ENCODE measurements at regions not wholly inside any gene's neighbourhood (a gene's known extent, or its start where the extent isn't known, plus 50 kb on each side); places are given as distances from the start of the nearest gene placed in this dataset.

DNA sequence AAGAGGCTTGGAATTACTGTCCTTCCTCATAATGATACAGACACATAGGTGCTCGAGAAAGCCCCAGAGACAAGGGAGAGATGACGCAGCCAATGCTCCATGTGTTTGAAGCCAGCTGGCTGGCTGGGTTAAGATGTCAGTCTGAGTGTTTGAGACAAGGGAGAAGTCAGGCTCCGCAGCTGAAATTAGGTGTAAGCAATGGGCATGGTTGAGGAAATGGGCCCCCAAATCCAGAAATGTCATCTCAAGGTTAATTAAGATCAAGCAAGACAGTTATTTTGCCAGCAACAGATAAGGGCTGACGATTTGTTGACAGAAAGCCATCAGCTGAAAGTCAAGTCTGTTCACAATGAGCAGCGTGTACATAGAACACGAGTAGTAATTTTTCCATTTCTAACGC, 713.4 kb downstream of the IRX1 start:
- H3K27ac ChIP-seq (ENCODE audit: low read depth in 2 of 2, low read length in 2 of 2), result no peak overlapping the region
- H3K4me3 ChIP-seq (ENCODE audit: low read length in 2 of 2), result no peak overlapping the region
- no peaks in the 10 kb centered on the region for H3K36me3 ChIP-seq (ENCODE audit: control insufficient read depth in 2 of 2, insufficient read depth in 2 of 2, low read length in 2 of 2)
- no peaks in the 10 kb centered on the region for H3K4me1 ChIP-seq (ENCODE audit: control insufficient read depth in 2 of 2, insufficient read depth in 2 of 2, low read length in 2 of 2)
- H3K9ac ChIP-seq (ENCODE audit: low read depth in 1 of 2, low read length in 2 of 2), result no peak overlapping the region
- no peaks in the 10 kb centered on the region for H3K27me3 ChIP-seq (ENCODE audit: control insufficient read depth in 2 of 2, insufficient read depth in 2 of 2, low read length in 2 of 2)
- peaks cover 0 to 3% of the 10 kb centered on the region in 2 donors for H3K9me3 ChIP-seq (ENCODE audit: control insufficient read depth in 2 of 2, low read length in 2 of 2)

DNA sequence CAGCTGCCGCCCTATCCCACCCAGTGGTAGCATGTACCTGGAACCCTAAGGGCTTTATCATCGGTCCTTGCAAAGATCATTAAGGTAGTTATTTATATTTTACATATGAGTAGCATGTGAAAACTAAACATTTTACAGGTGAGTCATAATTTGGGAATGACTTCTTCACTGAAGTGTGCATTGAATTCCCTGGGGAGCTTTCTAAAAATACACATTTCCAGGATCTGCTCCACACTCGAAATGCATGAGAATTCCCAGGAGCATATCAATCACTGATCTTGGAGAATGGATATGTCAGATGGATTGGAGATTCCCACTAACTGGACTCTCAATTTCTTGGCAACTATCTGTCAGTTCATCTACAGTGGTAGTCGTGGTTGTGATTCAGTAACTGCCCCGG, 717.5 kb downstream of the IRX1 start:
- no peaks in the 10 kb centered on the region for H3K27me3 ChIP-seq (ENCODE audit: control insufficient read depth in 2 of 2, insufficient read depth in 2 of 2, low read length in 2 of 2)
- no peak overlapping the region for H3K27ac ChIP-seq (ENCODE audit: low read depth in 2 of 2, low read length in 2 of 2)
- no peak overlapping the region for H3K4me3 ChIP-seq (ENCODE audit: low read length in 2 of 2)
- no peak overlapping the region for H3K9ac ChIP-seq (ENCODE audit: low read depth in 1 of 2, low read length in 2 of 2)
- H3K9me3 ChIP-seq (ENCODE audit: control insufficient read depth in 2 of 2, low read length in 2 of 2), result no peaks in the 10 kb centered on the region
- no peaks in the 10 kb centered on the region for H3K4me1 ChIP-seq (ENCODE audit: control insufficient read depth in 2 of 2, insufficient read depth in 2 of 2, low read length in 2 of 2)
- no peaks in the 10 kb centered on the region for H3K36me3 ChIP-seq (ENCODE audit: control insufficient read depth in 2 of 2, insufficient read depth in 2 of 2, low read length in 2 of 2)

DNA sequence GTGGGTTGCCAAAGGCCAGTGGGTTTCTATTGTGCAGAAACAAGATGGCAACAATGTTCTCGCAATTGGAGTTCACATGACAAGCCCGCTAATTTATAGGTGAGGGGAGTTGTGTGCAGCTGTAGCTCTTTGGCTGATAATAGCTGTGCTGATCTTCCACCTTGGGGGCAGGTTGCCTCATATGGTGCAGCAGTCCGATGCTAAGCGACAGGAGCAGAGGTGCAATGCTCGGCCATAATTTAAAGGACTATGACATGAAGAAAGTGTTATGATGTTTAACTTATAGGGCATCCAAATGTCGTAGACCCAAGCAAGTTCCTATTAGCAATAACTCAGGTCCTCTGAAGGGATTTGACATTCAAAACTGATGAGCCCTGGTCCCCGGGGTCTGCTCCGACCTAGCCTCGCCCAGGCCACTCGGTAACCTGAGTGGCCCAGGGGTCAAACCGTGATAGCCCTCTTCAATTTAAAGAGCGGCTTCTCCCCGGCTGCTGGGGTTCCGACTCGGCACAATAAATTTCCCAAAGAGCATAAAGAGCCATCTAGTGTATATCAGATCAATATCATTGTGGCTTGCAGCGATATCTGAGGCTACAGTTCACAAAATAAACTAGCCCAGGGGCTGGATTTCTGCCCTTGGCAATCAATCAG, 724.0 kb downstream of the IRX1 start:
- Histone ChIP-seq H3K4me3 (ENCODE audit: low read length in 2 of 2) (no peak overlapping the region), H3K27ac (ENCODE audit: low read depth in 2 of 2, low read length in 2 of 2) (no peak overlapping the region), H3K4me1 (ENCODE audit: control insufficient read depth in 2 of 2, insufficient read depth in 2 of 2, low read length in 2 of 2) (no peaks in the 10 kb centered on the region), H3K27me3 (ENCODE audit: control insufficient read depth in 2 of 2, insufficient read depth in 2 of 2, low read length in 2 of 2) (no peaks in the 10 kb centered on the region), H3K9me3 (ENCODE audit: control insufficient read depth in 2 of 2, low read length in 2 of 2) (no peaks in the 10 kb centered on the region), H3K9ac (ENCODE audit: low read depth in 1 of 2, low read length in 2 of 2) (no peak overlapping the region), H3K36me3 (ENCODE audit: control insufficient read depth in 2 of 2, insufficient read depth in 2 of 2, low read length in 2 of 2) (no peaks in the 10 kb centered on the region)

DNA sequence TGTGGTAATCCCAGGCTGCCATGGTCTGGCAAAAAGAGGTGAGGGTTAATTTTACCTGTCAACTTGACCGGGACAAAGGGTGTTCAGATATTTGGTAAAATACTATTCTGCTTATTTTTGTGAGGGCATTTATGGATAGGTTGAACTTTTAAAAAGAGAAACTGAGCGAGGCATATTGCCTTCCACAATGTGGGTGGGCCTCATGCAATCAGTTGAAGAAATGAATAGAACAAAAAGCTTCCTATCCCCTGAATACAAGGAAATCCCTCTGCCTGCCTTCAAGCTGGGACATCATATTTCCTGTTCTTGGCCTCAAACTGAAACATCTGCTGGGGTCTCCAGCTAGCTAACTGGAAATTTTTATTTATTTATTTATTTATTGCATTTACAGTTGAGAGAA, 734.7 kb downstream of the IRX1 start:
- no peaks in the 10 kb centered on the region for H3K9me3 ChIP-seq (ENCODE audit: control insufficient read depth in 2 of 2, low read length in 2 of 2)
- H3K4me1 ChIP-seq (ENCODE audit: control insufficient read depth in 2 of 2, insufficient read depth in 2 of 2, low read length in 2 of 2), result no peaks in the 10 kb centered on the region
- H3K4me3 ChIP-seq (ENCODE audit: low read length in 2 of 2), result no peak overlapping the region
- H3K9ac ChIP-seq (ENCODE audit: low read depth in 1 of 2, low read length in 2 of 2), result no peak overlapping the region
- no peaks in the 10 kb centered on the region for H3K27me3 ChIP-seq (ENCODE audit: control insufficient read depth in 2 of 2, insufficient read depth in 2 of 2, low read length in 2 of 2)
- H3K27ac ChIP-seq (ENCODE audit: low read depth in 2 of 2, low read length in 2 of 2), result no peak overlapping the region
- no peaks in the 10 kb centered on the region for H3K36me3 ChIP-seq (ENCODE audit: control insufficient read depth in 2 of 2, insufficient read depth in 2 of 2, low read length in 2 of 2)

DNA sequence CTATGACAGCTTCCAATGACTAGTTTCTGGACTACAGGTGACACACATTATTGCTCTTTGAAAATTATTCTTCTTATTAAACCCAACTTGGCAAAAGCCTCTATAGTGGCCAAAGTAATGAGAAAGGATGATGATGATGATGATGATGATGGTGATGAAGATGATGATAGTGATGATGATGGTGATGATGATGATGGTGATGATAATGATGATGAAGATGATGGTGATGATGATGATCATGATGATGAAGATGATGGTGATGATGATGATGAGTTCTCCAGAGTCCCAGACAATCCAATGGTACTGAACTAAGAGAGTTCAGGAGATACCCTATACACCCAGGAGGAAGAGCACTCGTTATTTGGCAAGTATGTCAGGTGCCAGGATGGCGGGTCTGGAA, 739.4 kb downstream of the IRX1 start:
- no peaks in the 10 kb centered on the region for H3K9me3 ChIP-seq (ENCODE audit: control insufficient read depth in 2 of 2, low read length in 2 of 2)
- no peak overlapping the region for H3K4me3 ChIP-seq (ENCODE audit: low read length in 2 of 2)
- H3K4me1 ChIP-seq (ENCODE audit: control insufficient read depth in 2 of 2, insufficient read depth in 2 of 2, low read length in 2 of 2), result no peaks in the 10 kb centered on the region
- no peaks in the 10 kb centered on the region for H3K27me3 ChIP-seq (ENCODE audit: control insufficient read depth in 2 of 2, insufficient read depth in 2 of 2, low read length in 2 of 2)
- H3K9ac ChIP-seq (ENCODE audit: low read depth in 1 of 2, low read length in 2 of 2), result no peak overlapping the region
- H3K36me3 ChIP-seq (ENCODE audit: control insufficient read depth in 2 of 2, insufficient read depth in 2 of 2, low read length in 2 of 2), result no peaks in the 10 kb centered on the region
- H3K27ac ChIP-seq (ENCODE audit: low read depth in 2 of 2, low read length in 2 of 2), result no peak overlapping the region

DNA sequence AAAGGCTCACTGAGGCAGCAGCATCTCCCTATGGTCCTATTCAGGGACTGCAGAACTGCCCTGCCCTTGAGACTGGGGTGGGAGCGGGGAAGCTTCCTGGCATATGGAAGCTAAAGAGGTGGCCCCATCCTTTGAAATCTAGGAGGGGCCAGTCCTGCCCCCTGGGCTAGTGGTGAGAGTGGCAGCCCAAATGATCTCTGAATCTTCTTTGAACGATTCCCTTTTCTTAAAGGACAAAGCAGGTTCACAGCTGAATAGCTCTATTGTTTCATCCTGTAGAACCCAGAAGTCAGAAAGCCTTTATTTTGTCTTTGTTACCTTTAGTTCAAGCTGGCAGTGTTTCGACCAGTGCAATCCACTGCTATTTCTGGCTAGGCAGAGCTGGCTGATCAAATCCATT, 741.9 kb downstream of the IRX1 start:
- no peaks in the 10 kb centered on the region for H3K4me1 ChIP-seq (ENCODE audit: control insufficient read depth in 2 of 2, insufficient read depth in 2 of 2, low read length in 2 of 2)

DNA sequence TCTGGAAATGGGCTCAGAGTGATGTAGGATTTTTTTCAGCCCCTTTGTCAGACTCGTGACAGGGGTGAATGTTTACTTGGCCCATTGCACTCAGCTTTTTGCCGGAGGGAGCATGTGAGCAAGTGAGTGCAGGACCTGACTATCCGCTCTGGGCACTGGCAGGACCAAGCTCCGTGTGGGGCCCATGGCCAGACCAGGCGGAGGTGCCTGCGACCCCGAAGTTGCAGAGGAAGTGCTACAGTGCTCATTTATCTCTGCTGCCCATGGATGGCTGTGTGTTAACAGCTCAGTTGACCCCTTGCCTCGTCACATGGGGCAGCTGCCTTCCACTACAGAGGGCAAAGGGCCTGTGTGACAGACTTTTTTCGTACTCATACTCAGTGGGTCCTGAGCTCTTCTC, 744.3 kb downstream of the IRX1 start:
- H3K4me1 ChIP-seq (ENCODE audit: control insufficient read depth in 2 of 2, insufficient read depth in 2 of 2, low read length in 2 of 2), result no peaks in the 10 kb centered on the region
- no peaks in the 10 kb centered on the region for H3K27me3 ChIP-seq (ENCODE audit: control insufficient read depth in 2 of 2, insufficient read depth in 2 of 2, low read length in 2 of 2)
- no peak overlapping the region for H3K9ac ChIP-seq (ENCODE audit: low read depth in 1 of 2, low read length in 2 of 2)
- no peak overlapping the region for H3K27ac ChIP-seq (ENCODE audit: low read depth in 2 of 2, low read length in 2 of 2)
- H3K36me3 ChIP-seq (ENCODE audit: control insufficient read depth in 2 of 2, insufficient read depth in 2 of 2, low read length in 2 of 2), result no peaks in the 10 kb centered on the region
- no peak overlapping the region for H3K4me3 ChIP-seq (ENCODE audit: low read length in 2 of 2)
- H3K9me3 ChIP-seq (ENCODE audit: control insufficient read depth in 2 of 2, low read length in 2 of 2), result peaks cover 0 to under 1% of the 10 kb centered on the region in 2 donors

More for the DNA sequence above, 741.9 kb downstream of the IRX1 start:
- Histone ChIP-seq H3K9me3 (ENCODE audit: control insufficient read depth in 2 of 2, low read length in 2 of 2) (no peaks in the 10 kb centered on the region), H3K27me3 (ENCODE audit: control insufficient read depth in 2 of 2, insufficient read depth in 2 of 2, low read length in 2 of 2) (no peaks in the 10 kb centered on the region), H3K4me3 (ENCODE audit: low read length in 2 of 2) (no peak overlapping the region), H3K27ac (ENCODE audit: low read depth in 2 of 2, low read length in 2 of 2) (no peak overlapping the region), H3K9ac (ENCODE audit: low read depth in 1 of 2, low read length in 2 of 2) (no peak overlapping the region), H3K36me3 (ENCODE audit: control insufficient read depth in 2 of 2, insufficient read depth in 2 of 2, low read length in 2 of 2) (no peaks in the 10 kb centered on the region)

DNA sequence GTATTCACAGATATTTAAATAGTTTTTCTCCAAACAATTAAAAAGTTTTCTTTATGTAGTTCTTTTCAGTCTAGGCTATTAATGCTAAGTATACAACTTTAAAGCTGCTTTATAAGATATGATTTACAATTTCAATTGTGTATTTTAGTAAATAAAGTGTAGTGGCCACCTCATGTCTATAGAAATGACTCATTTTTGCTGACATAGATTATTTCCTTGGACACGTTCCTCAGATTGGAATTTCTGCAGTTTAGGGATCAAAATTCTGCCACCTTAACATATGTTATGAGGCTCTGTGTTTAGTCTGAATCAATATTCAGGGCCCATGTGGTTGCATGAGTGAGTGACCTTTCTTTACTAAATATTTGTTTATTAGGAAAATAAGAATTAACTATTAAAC, 750.2 kb downstream of the IRX1 start:
- Histone ChIP-seq H3K27ac (ENCODE audit: low read depth in 2 of 2, low read length in 2 of 2) (no peak overlapping the region), H3K9me3 (ENCODE audit: control insufficient read depth in 2 of 2, low read length in 2 of 2) (peaks cover 0 to 3% of the 10 kb centered on the region in 2 donors), H3K36me3 (ENCODE audit: control insufficient read depth in 2 of 2, insufficient read depth in 2 of 2, low read length in 2 of 2) (no peaks in the 10 kb centered on the region), H3K4me3 (ENCODE audit: low read length in 2 of 2) (no peak overlapping the region), H3K27me3 (ENCODE audit: control insufficient read depth in 2 of 2, insufficient read depth in 2 of 2, low read length in 2 of 2) (no peaks in the 10 kb centered on the region), H3K4me1 (ENCODE audit: control insufficient read depth in 2 of 2, insufficient read depth in 2 of 2, low read length in 2 of 2) (no peaks in the 10 kb centered on the region), H3K9ac (ENCODE audit: low read depth in 1 of 2, low read length in 2 of 2) (no peak overlapping the region)

DNA sequence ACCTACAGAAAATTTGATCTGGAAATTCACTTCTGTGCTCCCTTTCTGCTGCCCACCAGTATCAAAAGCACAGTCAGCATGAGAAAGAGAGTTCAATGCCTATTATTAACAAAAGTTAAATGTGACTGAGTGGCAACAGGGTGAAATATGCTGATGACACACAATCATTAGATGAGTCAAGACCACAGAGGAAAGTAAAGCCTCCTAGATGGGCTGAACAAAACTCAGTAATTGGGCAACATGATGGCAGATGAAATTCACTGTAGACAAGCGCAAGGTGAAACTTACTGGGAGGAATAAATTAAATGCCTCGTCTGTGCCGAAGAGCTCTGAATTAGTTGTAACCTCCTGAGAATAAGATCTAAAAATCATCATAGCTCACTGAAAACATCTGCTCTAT, 752.8 kb downstream of the IRX1 start:
- Histone ChIP-seq H3K27ac (ENCODE audit: low read depth in 2 of 2, low read length in 2 of 2) (no peak overlapping the region), H3K36me3 (ENCODE audit: control insufficient read depth in 2 of 2, insufficient read depth in 2 of 2, low read length in 2 of 2) (no peaks in the 10 kb centered on the region), H3K9me3 (ENCODE audit: control insufficient read depth in 2 of 2, low read length in 2 of 2) (peaks cover 0 to 3% of the 10 kb centered on the region in 2 donors), H3K4me3 (ENCODE audit: low read length in 2 of 2) (no peak overlapping the region), H3K27me3 (ENCODE audit: control insufficient read depth in 2 of 2, insufficient read depth in 2 of 2, low read length in 2 of 2) (no peaks in the 10 kb centered on the region), H3K9ac (ENCODE audit: low read depth in 1 of 2, low read length in 2 of 2) (no peak overlapping the region), H3K4me1 (ENCODE audit: control insufficient read depth in 2 of 2, insufficient read depth in 2 of 2, low read length in 2 of 2) (no peaks in the 10 kb centered on the region)

DNA sequence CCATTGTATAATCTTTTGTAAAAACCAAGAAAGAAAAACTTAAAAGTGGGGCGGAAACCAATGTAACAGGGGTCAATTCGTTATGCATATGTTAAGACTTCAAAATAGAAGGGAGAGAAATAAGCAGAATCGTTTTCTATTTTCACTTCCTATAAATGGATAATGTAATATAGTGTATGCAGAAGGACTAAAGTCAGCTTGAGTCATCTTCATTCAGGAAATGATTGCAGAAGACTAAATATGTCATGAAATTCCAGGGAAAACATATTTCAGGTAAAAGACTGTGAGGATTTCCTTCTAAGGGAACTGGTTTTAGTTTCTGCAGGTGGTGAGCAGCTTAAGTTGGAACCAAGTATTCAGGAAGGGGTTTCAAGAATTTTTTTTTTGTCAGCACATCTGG, 753.3 kb downstream of the IRX1 start:
- Histone ChIP-seq H3K27ac (ENCODE audit: low read depth in 2 of 2, low read length in 2 of 2) (no peak overlapping the region), H3K36me3 (ENCODE audit: control insufficient read depth in 2 of 2, insufficient read depth in 2 of 2, low read length in 2 of 2) (no peaks in the 10 kb centered on the region), H3K4me3 (ENCODE audit: low read length in 2 of 2) (no peak overlapping the region), H3K9ac (ENCODE audit: low read depth in 1 of 2, low read length in 2 of 2) (no peak overlapping the region), H3K9me3 (ENCODE audit: control insufficient read depth in 2 of 2, low read length in 2 of 2) (peaks cover 0 to 3% of the 10 kb centered on the region in 2 donors), H3K4me1 (ENCODE audit: control insufficient read depth in 2 of 2, insufficient read depth in 2 of 2, low read length in 2 of 2) (no peaks in the 10 kb centered on the region), H3K27me3 (ENCODE audit: control insufficient read depth in 2 of 2, insufficient read depth in 2 of 2, low read length in 2 of 2) (no peaks in the 10 kb centered on the region)

DNA sequence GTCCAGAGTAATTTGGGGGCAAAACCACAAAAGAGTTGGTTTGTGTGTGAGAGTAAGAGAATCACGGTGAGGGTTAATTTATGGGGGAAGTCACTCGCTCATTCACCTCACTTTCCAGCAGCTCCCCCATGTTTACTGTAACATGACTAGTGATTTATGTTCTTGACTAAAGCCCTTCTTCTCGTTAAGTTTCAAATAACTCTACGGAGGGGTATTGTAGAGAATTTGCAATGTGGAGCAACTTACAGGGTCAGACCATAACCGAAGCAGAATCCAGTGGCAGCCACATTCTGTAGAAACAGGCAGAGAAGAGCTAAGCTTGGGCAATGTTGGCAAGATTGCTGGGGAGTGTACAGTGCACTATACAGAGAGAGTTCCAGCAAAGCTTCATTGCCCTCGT, 760.6 kb downstream of the IRX1 start:
- H3K27ac ChIP-seq (ENCODE audit: low read depth in 2 of 2, low read length in 2 of 2), result no peak overlapping the region
- no peaks in the 10 kb centered on the region for H3K4me1 ChIP-seq (ENCODE audit: control insufficient read depth in 2 of 2, insufficient read depth in 2 of 2, low read length in 2 of 2)
- H3K27me3 ChIP-seq (ENCODE audit: control insufficient read depth in 2 of 2, insufficient read depth in 2 of 2, low read length in 2 of 2), result no peaks in the 10 kb centered on the region
- H3K4me3 ChIP-seq (ENCODE audit: low read length in 2 of 2), result no peak overlapping the region
- no peaks in the 10 kb centered on the region for H3K9me3 ChIP-seq (ENCODE audit: control insufficient read depth in 2 of 2, low read length in 2 of 2)
- H3K9ac ChIP-seq (ENCODE audit: low read depth in 1 of 2, low read length in 2 of 2), result no peak overlapping the region
- H3K36me3 ChIP-seq (ENCODE audit: control insufficient read depth in 2 of 2, insufficient read depth in 2 of 2, low read length in 2 of 2), result no peaks in the 10 kb centered on the region
